ENCODE measurements at regions not wholly inside any gene's neighbourhood (a gene's known extent, or its start where the extent isn't known, plus 50 kb on each side); places are given as distances from the start of the nearest gene placed in this dataset.
A peak's percentile ranks its signal among the peaks of the same experiment; 100 is the strongest.

GRCh38 chr2:216286616-216287231 is 85.6 kb downstream of the MARCHF4 start:
- no peak for DNase-seq

- DNase-seq, result peak; percentile 46
These were observed 86.6 kb downstream of the MARCHF4 start for GRCh38 chr2:216285701-216286100.

GRCh38 chr2:216284708-216285107 is 87.6 kb downstream of the MARCHF4 start:
- no peak for DNase-seq

- no peak for DNase-seq
These were observed 89.0 kb downstream of the MARCHF4 start for GRCh38 chr2:216283038-216283900.

GRCh38 chr2:216281876-216282275 is 90.4 kb downstream of the MARCHF4 start:
- DNase-seq, result no peak

GRCh38 chr2:216281316-216281715 is 91.0 kb downstream of the MARCHF4 start:
- DNase-seq, result no peak

GRCh38 chr2:216279459-216279858 is 92.8 kb downstream of the MARCHF4 start:
- no peak for DNase-seq

GRCh38 chr2:216279031-216279430 is 93.3 kb downstream of the MARCHF4 start:
- no peak for DNase-seq

- DNase-seq, result no peak
These were observed 96.4 kb downstream of the MARCHF4 start for GRCh38 chr2:216275890-216276289.

- no peak for DNase-seq
These were observed 98.0 kb downstream of the MARCHF4 start for GRCh38 chr2:216274194-216274840.

- DNase-seq, result no peak
These were observed 111.2 kb downstream of the MARCHF4 start for GRCh38 chr2:216261042-216261537.

GRCh38 chr2:216260629-216261028 is 111.7 kb downstream of the MARCHF4 start:
- no peak for DNase-seq

GRCh38 chr2:216259081-216259480 is 113.2 kb downstream of the MARCHF4 start:
- no peak for DNase-seq

GRCh38 chr2:216257089-216257488 is 115.2 kb downstream of the MARCHF4 start:
- DNase-seq, result no peak

Data from left kidney (tissue), 1 donor.